HCT116 (cell line): ENCODE measurements at regions not wholly inside any gene's neighbourhood (a gene's known extent, or its start where the extent isn't known, plus 50 kb on each side); places are given as distances from the start of the nearest gene placed in this dataset.

Experiments
- ATAC-seq: fragments of 200-7000 bp; cut with Tn5 transposase; 2 replicates; pipeline ENCODE4 v1.9.1; 2020; ENCODE audit warnings: mild to moderate bottlenecking, moderate library complexity
- BruUV-seq: library from RNA; stranded (reverse); fragments of 400-500 nt; replicated peaks from 2 replicates; lab custom pipeline; 2021; lab: Mats Ljungman, UMichigan
- CTCF ChIA-PET: fragments of 300-600 bp; sonication (Branson Sonifier 250); formaldehyde crosslinking; loops from one replicate; lab custom pipeline; 2021; ENCODE audit warnings: antibody characterized with exemption; lab: Charles Lee
- POLR2A ChIA-PET: fragments of 300-600, 350-600 bp; sonication (Branson Sonifier 250); formaldehyde crosslinking; loops from one replicate; lab custom pipeline; 2021; ENCODE audit warnings: antibody characterized with exemption; lab: Charles Lee
- RAD21 ChIA-PET, 2 experiments: fragments of 300-600 bp; sonication (Branson Sonifier 250); formaldehyde crosslinking; loops; one replicate each; lab custom pipeline; 2023; ENCODE audit warnings: low total read pairs in 2 of 2; ENCODE audit not compliant: uncharacterized antibody in 2 of 2, unreplicated experiment in 2 of 2, low non-redundant PET in 1 of 2; lab: Charles Lee
- DNase-seq: peaks from one replicate; pipeline ENCODE4 v3.0.0-alpha.2; 2010; ENCODE audit warnings: low read depth, low spot score
- H2AFZ ChIP-seq: fragments of 200-600 bp; shearing (Covaris generic), sonication (generic); 2 replicates; pipeline ENCODE4 v1.6.1; 2017; ENCODE audit warnings: low read depth, mixed run types, mixed read lengths, antibody characterized with exemption, low read length; ENCODE audit not compliant: poor library complexity, severe bottlenecking
- H3K27ac ChIP-seq: 2 replicates; pipeline ENCODE4 v1.5.1; 2012; ENCODE audit warnings: low read depth, low read length
- H3K27me3 ChIP-seq: fragments of 200-600 bp; sonication (generic); 2 replicates; pipeline ENCODE4 v1.6.1; 2016; ENCODE audit warnings: mixed run types, low read length, mixed read lengths; ENCODE audit not compliant: insufficient read depth
- H3K36me3 ChIP-seq, 2 experiments: fragments of 200-500 bp in 1 of 2; fragments of 200-600 bp in 1 of 2; sonication (Bioruptor generic) in 1 of 2; sonication (generic) in 1 of 2; 2 replicates each; pipeline versions ENCODE4 v1.5.1 to v1.6.1; 2014 to 2016; ENCODE audit warnings: low read length in 2 of 2, inconsistent platforms in 1 of 2, mixed read lengths in 1 of 2, mixed run types in 1 of 2; ENCODE audit not compliant: insufficient read depth in 2 of 2, control insufficient read depth in 1 of 2
- H3K4me1 ChIP-seq, 2 experiments: fragments of 200-600 bp in 1 of 2; sonication (generic) in 1 of 2; 2 replicates each; pipeline versions ENCODE4 v1.5.1 to v1.6.1; 2012 to 2017; ENCODE audit warnings: low read length in 2 of 2, inconsistent platforms in 1 of 2, mild to moderate bottlenecking in 1 of 2, mixed read lengths in 1 of 2, mixed run types in 1 of 2, moderate library complexity in 1 of 2; ENCODE audit not compliant: insufficient read depth in 2 of 2, control insufficient read depth in 1 of 2
- H3K4me2 ChIP-seq: fragments of 200-600 bp; sonication (generic); 2 replicates; pipeline ENCODE4 v1.6.1; 2017; ENCODE audit warnings: mixed run types, low read length, mixed read lengths
- H3K4me3 ChIP-seq, 2 experiments: fragments of 200-600 bp in 1 of 2; sonication (generic) in 1 of 2; replicated peaks in 1 of 2; 2 replicates each; pipeline ENCODE4 v1.5.1; 2011 to 2016; ENCODE audit warnings: low read length in 2 of 2, control low read depth in 1 of 2, low read depth in 1 of 2, mild to moderate bottlenecking in 1 of 2, mixed read lengths in 1 of 2, mixed run types in 1 of 2
- H3K79me2 ChIP-seq: fragments of 200-600 bp; sonication (generic); 2 replicates; pipeline ENCODE4 v1.6.1; 2017; ENCODE audit warnings: mild to moderate bottlenecking, mixed run types, low read length, moderate library complexity, mixed read lengths; ENCODE audit not compliant: insufficient read depth
- H3K9ac ChIP-seq: fragments of 200-600 bp; sonication (generic); 2 replicates; pipeline ENCODE4 v1.6.1; 2016; ENCODE audit warnings: low read length, mixed read lengths
- H3K9me2 ChIP-seq: fragments of 200-600 bp; sonication (generic), shearing (Covaris generic); 2 replicates; pipeline ENCODE4 v1.6.1; 2017; ENCODE audit warnings: mixed run types, mild to moderate bottlenecking, moderate library complexity; ENCODE audit not compliant: insufficient read depth
- H3K9me3 ChIP-seq, 2 experiments: fragments of 200-500 bp in 1 of 2; fragments of 200-600 bp in 1 of 2; sonication (Bioruptor generic) in 1 of 2; sonication (generic) in 1 of 2; 2 replicates each; pipeline ENCODE4 v1.6.1; 2014 to 2017; ENCODE audit warnings: low read length in 2 of 2, mixed read lengths in 2 of 2, inconsistent platforms in 1 of 2, low read depth in 1 of 2, mild to moderate bottlenecking in 1 of 2, mixed run types in 1 of 2, moderate library complexity in 1 of 2; ENCODE audit not compliant: control insufficient read depth in 1 of 2, insufficient read depth in 1 of 2
- H4K20me1 ChIP-seq: fragments of 200-600 bp; sonication (generic), shearing (Covaris generic); 2 replicates; pipeline ENCODE4 v1.6.1; 2017; ENCODE audit warnings: mixed run types, mild to moderate bottlenecking, moderate library complexity; ENCODE audit not compliant: insufficient read depth
- CEBPB ChIP-seq: IDR thresholded peaks from 2 replicates; pipeline ENCODE4 v1.6.1; 2012; ENCODE audit warnings: low read depth
- ELF1 ChIP-seq: IDR thresholded peaks from 2 replicates; pipeline ENCODE4 v1.6.1; 2012; ENCODE audit warnings: low read depth, borderline replicate concordance
- EZH2 ChIP-seq: fragments of 200-600 bp; sonication (generic); IDR thresholded peaks from 2 replicates; pipeline ENCODE4 v1.6.1; 2017; ENCODE audit warnings: antibody characterized with exemption, mixed run types
- FOSL1 ChIP-seq: IDR thresholded peaks from 2 replicates; pipeline ENCODE4 v1.6.1; 2012; ENCODE audit warnings: low read depth
- RAD21 ChIP-seq: IDR thresholded peaks from 2 replicates; pipeline ENCODE4 v1.6.1; 2012; ENCODE audit warnings: low read depth, mild to moderate bottlenecking
- intact Hi-C: fragments of 100-400 bp; cut with micrococcal nuclease; formaldehyde crosslinking; loops from 2 replicates; pipeline ENCODE4 v1.10.0; 2022
- TF ChIP-seq, protein P1 (sequence below): IDR thresholded peaks from 2 replicates; pipeline ENCODE4 v1.6.1; 2012
- TF ChIP-seq, protein P2 (sequence below): IDR thresholded peaks from 2 replicates; pipeline ENCODE4 v1.6.1; 2012

DNA sequence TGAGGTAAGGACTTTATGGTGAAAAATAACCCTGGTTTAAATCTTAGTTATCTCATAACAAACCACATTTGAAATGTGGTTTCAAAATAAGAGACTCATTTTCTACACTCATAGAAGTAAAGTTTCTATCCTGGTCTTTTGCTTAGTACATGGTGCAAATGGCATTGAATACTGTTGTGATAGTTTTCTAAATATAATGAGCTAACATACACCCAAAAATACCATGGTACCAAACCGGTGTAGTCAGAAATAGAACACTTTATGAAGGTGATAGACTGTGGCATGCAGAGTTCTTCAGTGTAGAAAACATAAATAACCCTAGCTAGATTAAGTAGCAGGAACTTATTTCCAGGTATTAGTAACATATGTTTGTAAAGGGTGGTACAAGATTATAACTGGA, 629.4 kb downstream of the PLOD2 start:
- no peaks in the 10 kb centered on the region for H3K9me2 ChIP-seq

GRCh38 chr3:145533696-145534095, 627.3 kb downstream of the PLOD2 start:
- ATAC-seq, result no peak
- Histone ChIP-seq H3K36me3 (no peaks in the 10 kb centered on the region), H4K20me1 (no peaks in the 10 kb centered on the region), H3K4me3 (no peak overlapping the region), H2AFZ (no peak overlapping the region), H3K9ac (no peak overlapping the region), H3K4me2 (no peak overlapping the region), H3K27ac (no peak overlapping the region), H3K27me3 (no peaks in the 10 kb centered on the region), H3K4me1 (no peaks in the 10 kb centered on the region), H3K9me2 (no peaks in the 10 kb centered on the region), H3K79me2 (no peaks in the 10 kb centered on the region), H3K9me3 (no peaks in the 10 kb centered on the region)
- ChIA-PET POLR2A (no interaction called here), CTCF (no interaction called here), RAD21 (no interaction called here)
- DNase-seq, result no peak
- intact Hi-C loops, result no loop called here
- no TSS peak for BruUV-seq
- TF ChIP-seq CEBPB, result no peak
- TF ChIP-seq FOSL1, result no peak
- TF ChIP-seq RAD21, result no peak
- no peak for TF ChIP-seq ELF1
- TF ChIP-seq, protein P1, sequence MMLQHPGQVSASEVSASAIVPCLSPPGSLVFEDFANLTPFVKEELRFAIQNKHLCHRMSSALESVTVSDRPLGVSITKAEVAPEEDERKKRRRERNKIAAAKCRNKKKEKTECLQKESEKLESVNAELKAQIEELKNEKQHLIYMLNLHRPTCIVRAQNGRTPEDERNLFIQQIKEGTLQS, result no peak
- TF ChIP-seq, protein P2, sequence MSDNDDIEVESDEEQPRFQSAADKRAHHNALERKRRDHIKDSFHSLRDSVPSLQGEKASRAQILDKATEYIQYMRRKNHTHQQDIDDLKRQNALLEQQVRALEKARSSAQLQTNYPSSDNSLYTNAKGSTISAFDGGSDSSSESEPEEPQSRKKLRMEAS, result no peak

More for the DNA sequence above, 629.4 kb downstream of the PLOD2 start:
- no peak for DNase-seq
- H3K9me3 ChIP-seq, result no peaks in the 10 kb centered on the region
- no peaks in the 10 kb centered on the region for H4K20me1 ChIP-seq
- no peak overlapping the region for H3K27ac ChIP-seq
- H3K4me3 ChIP-seq, result no peak overlapping the region
- POLR2A ChIA-PET, result no interaction called here
- TF ChIP-seq RAD21, result no peak
- no peak for TF ChIP-seq EZH2
- TF ChIP-seq, all 23 proteins: peak for 0
- no peaks in the 10 kb centered on the region for H3K36me3 ChIP-seq
- BruUV-seq, result no TSS peak
- ChIA-PET CTCF (no interaction called here), RAD21 (no interaction called here)
- H3K79me2 ChIP-seq, result no peaks in the 10 kb centered on the region
- ATAC-seq, result no peak
- H3K9ac ChIP-seq, result no peak overlapping the region
- no peaks in the 10 kb centered on the region for H3K27me3 ChIP-seq
- intact Hi-C loops, result no loop called here
- H2AFZ ChIP-seq, result no peak overlapping the region
- H3K4me2 ChIP-seq, result no peak overlapping the region
- no peaks in the 10 kb centered on the region for H3K4me1 ChIP-seq
